SK-N-MC (cell line): ENCODE measurements at regions not wholly inside any gene's neighbourhood (a gene's known extent, or its start where the extent isn't known, plus 50 kb on each side); places are given as distances from the start of the nearest gene placed in this dataset.

Experiments used
- EZH2 ChIP-seq: fragments of 200-600 bp; sonication (generic); IDR thresholded peaks from one replicate; pipeline ENCODE4 v1.6.1; 2017; ENCODE audit warnings: antibody characterized with exemption
- POLR2AphosphoS5 ChIP-seq: IDR thresholded peaks from 2 replicates; pipeline ENCODE4 v1.6.1; 2012; ENCODE audit warnings: mild to moderate bottlenecking, low read depth, low read length, borderline replicate concordance

GRCh38 chr12:30134229-30134628 lies 350.5 kb upstream of the TMTC1 start:
- TF ChIP-seq EZH2 = no peak
- TF ChIP-seq POLR2AphosphoS5 = no peak
